Daoy (cell line): ENCODE measurements at regions not wholly inside any gene's neighbourhood (a gene's known extent, or its start where the extent isn't known, plus 50 kb on each side); places are given as distances from the start of the nearest gene placed in this dataset.

Experiments
- DNase-seq: peaks from one replicate; pipeline ENCODE4 v3.0.0-alpha.2; 2015; ENCODE audit warnings: low read depth

- DNase-seq = no peak
Measured at GRCh38 chr17:71145486-71145885, 975.3 kb upstream of the SOX9 start.

DNA sequence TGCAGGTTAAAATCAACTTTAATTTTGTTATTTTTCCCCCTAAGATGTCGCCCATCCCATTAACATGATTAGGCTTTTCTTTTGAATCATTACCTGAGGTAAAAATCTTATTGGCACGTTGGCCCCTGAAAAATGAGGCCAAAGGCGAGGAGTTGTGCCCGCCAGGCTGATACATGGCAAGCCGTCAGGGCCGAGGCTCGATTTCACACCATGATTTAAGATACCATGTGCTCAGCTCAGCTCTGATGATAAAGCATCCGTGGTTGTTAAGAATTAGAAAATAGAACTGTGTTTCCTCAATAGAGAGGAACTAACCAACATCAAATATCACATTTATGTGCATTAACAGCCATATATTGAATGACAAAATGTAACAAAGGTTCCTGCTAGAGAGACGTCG is 972.9 kb upstream of the SOX9 start:
- DNase-seq = no peak

DNA sequence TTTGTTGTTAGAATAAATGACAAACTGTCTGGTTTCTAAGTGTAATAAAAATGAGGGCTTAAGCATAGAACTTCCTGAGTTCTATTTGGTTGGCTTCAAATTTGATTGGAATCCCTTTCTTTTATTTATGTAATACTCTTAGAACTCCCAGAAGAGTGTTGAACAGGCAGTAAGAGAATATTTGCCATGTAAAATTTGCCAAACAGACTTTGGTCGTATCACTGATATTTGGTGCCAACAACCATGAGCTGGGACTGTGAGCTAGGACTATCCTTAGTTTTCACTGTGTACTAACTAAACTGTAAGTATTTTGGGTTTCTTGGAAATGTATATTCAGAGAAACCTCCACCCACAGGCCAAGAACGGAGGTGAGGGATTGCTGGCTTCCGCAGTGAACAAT is 971.2 kb upstream of the SOX9 start:
- DNase-seq = no peak

- DNase-seq = no peak
Measured at GRCh38 chr17:71157297-71157696, 963.5 kb upstream of the SOX9 start.

GRCh38 chr17:71158437-71158836 is 962.4 kb upstream of the SOX9 start:
- no peak for DNase-seq

DNA sequence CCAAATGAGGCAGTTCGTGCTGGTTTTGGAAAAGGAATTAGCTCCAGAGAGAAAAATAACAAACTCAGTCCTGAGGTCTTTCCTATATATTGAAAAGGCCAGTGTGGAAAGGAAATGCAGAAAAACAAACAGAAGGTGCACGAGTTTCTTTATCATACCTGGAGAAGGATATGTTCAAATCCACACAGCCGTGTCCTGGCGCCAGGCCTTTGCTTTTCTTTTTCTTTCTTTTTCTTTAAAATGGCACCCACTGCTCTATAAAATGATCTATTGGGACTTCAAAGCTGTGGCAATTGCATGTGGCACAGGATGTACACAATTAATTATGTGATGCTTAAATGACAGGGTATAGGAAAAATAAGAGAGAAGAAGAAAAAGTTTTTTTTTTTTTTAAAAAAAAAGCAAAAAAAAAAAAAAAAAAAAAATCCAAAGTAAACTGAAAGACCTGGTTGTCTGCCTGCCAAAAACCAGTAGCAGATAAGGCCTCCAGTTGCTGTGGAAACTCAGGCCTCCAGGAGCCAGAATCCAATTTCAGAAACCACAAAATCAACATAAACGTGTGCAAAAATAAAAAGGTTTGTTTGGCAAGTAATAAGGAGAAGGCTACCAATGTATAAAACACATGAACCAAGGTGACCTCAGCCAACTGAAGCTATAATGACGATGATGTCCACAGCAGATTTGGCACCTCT is 957.6 kb upstream of the SOX9 start:
- DNase-seq = peak; percentile 78

DNA sequence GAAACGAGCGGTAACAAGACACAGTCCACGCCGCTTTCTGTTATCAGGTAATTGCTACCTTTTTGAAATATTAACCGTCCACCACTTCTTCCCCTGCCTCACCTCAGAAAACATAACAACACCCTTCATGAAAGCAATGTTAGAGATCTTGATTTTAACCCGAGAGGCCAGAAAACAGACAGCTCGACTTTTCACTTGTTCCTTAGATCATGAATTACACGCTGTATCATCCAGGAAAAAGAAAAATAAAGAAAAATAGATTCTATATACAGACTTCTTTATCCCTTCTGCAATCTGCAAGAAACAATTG is 957.1 kb upstream of the SOX9 start:
- DNase-seq = no peak

DNA sequence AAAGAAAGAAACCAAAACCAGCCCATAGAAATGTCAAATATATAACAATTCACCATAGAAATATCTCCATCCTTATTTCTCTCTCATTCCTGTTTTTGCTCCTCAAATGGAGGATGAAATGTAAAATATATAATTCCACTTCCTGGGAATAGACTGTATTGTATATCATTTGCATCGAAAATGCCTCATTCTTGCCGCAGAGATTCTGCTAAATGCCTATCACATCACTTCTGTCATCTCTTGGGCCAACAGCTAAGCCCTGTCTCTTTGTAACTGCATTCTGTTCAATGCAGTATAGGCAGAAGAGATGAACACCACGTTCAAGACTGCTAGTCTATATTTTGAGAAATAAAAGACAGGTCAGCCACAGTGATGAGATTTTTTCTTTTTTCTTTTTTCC is 956.3 kb upstream of the SOX9 start:
- no peak for DNase-seq

GRCh38 chr17:71166311-71166710 is 954.5 kb upstream of the SOX9 start:
- no peak for DNase-seq

GRCh38 chr17:71168053-71168741 is 952.6 kb upstream of the SOX9 start:
- DNase-seq = no peak

- DNase-seq = no peak
Measured at GRCh38 chr17:71170070-71170469, 950.8 kb upstream of the SOX9 start.

- DNase-seq = no peak
Measured at GRCh38 chr17:71171270-71171669, 949.5 kb upstream of the SOX9 start.

GRCh38 chr17:71173991-71174390 is 946.8 kb upstream of the SOX9 start:
- DNase-seq = no peak

GRCh38 chr17:71176331-71176730 is 944.5 kb upstream of the SOX9 start:
- DNase-seq = no peak

GRCh38 chr17:71176928-71177443 is 943.8 kb upstream of the SOX9 start:
- DNase-seq = no peak

GRCh38 chr17:71180801-71181385 is 939.9 kb upstream of the SOX9 start:
- peak; percentile 70 for DNase-seq

GRCh38 chr17:71183066-71183660 is 937.7 kb upstream of the SOX9 start:
- no peak for DNase-seq

DNA sequence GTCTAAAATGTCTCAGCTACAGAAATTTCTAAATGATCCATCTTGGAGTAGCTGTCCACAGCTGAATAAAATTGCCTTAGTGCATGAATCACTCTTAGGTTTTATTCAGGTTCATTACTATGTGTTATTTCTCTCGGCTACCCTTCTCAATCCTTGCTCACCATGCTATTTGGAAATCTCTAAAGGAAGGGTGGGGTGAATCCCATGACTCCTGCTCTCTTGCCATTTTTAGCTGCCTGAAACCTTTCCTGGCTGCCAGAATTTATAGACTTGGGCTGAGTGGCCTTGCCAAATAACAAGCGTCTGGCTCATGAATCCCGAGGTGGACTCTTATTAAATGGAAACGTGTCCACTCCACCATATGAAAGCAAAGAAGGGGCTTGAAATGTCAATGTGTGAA is 936.1 kb upstream of the SOX9 start:
- DNase-seq = no peak

- DNase-seq = no peak
Measured at GRCh38 chr17:71187145-71187878, 933.5 kb upstream of the SOX9 start.

GRCh38 chr17:71188811-71189492 is 931.9 kb upstream of the SOX9 start:
- DNase-seq = peak; percentile 77

GRCh38 chr17:71189493-71189831 is 931.4 kb upstream of the SOX9 start:
- DNase-seq = no peak
